HepG2 (cell line): ENCODE measurements at regions not wholly inside any gene's neighbourhood (a gene's known extent, or its start where the extent isn't known, plus 50 kb on each side); places are given as distances from the start of the nearest gene placed in this dataset.

ENCODE experiments used
- ATAC-seq: fragments of 200-7000 bp; cut with Tn5 transposase; 3 replicates; pipeline ENCODE4 v1.9.1; 2020; ENCODE audit warnings: mild to moderate bottlenecking, moderate library complexity
- BruUV-seq: library from RNA; stranded (reverse); fragments of 400-500 nt; replicated peaks from 2 replicates; lab custom pipeline; 2021; lab: Mats Ljungman, UMichigan
- CTCF ChIA-PET: fragments of 300-600 bp; formaldehyde crosslinking; extraction: SDS; loops from one replicate; lab custom pipeline; 2021; ENCODE audit warnings: low total read pairs, inconsistent platforms, low intra/inter-chr PET ratio; lab: Yijun Ruan, JAX
- POLR2A ChIA-PET: fragments of 350-600 bp; sonication (Branson Sonifier 250); formaldehyde crosslinking; loops from one replicate; lab custom pipeline; 2020; ENCODE audit warnings: antibody characterized with exemption, inconsistent platforms; lab: Yijun Ruan, JAX
- DNase-seq: peaks from one replicate; pipeline ENCODE4 v3.0.0-alpha.2; 2015; ENCODE audit warnings: low spot score
- FAIRE-seq: peaks from 3 replicates; lab custom pipeline; 2011; peaks lifted over from hg19 to GRCh38; lab: Jason Lieb, UNC
- H2AFZ ChIP-seq: one replicate; pipeline ENCODE4 v1.6.1; 2011; ENCODE audit warnings: low read length, inconsistent platforms
- H3K27ac ChIP-seq: fragments of 300-600 bp; 3 replicates; pipeline ENCODE4 v1.8.0; 2011; ENCODE audit warnings: mixed run types, mild to moderate bottlenecking, mixed read lengths, low read length, inconsistent platforms; ENCODE audit not compliant: insufficient read depth; ENCODE audit errors: extremely low read length
- H3K27me3 ChIP-seq, 2 experiments: fragments of 200-600 bp in 1 of 2; 2 replicates in 1 of 2; 3 replicates in 1 of 2; pipeline versions ENCODE4 v1.6.0 to v1.8.0; 2011; ENCODE audit warnings: low read length in 2 of 2, mild to moderate bottlenecking in 2 of 2, moderate library complexity in 2 of 2, inconsistent platforms in 1 of 2; ENCODE audit not compliant: insufficient read depth in 2 of 2, control insufficient read depth in 1 of 2
- H3K36me3 ChIP-seq, 2 experiments: fragments of 200-600 bp in 1 of 2; replicated peaks in 1 of 2; 2 replicates in 1 of 2; 3 replicates in 1 of 2; pipeline versions ENCODE4 v1.5.1 to v1.8.0; 2011; ENCODE audit warnings: low read length in 2 of 2, inconsistent platforms in 1 of 2; ENCODE audit not compliant: insufficient read depth in 2 of 2, control insufficient read depth in 1 of 2
- H3K4me1 ChIP-seq: 2 replicates; pipeline ENCODE4 v1.5.1; 2012; ENCODE audit warnings: low read length, inconsistent platforms; ENCODE audit not compliant: insufficient read depth
- H3K4me2 ChIP-seq: 2 replicates; pipeline ENCODE4 v1.6.0; 2011; ENCODE audit warnings: low read depth, low read length, inconsistent platforms
- H3K4me3 ChIP-seq, 3 experiments: fragments of 200-600 bp in 1 of 3; sonication (generic), shearing (Covaris generic) in 1 of 3; replicated peaks in 1 of 3; 2 replicates each; pipeline ENCODE4 v1.5.1; 2011 to 2016; ENCODE audit warnings: low read length in 3 of 3, inconsistent platforms in 2 of 3, low read depth in 2 of 3, mild to moderate bottlenecking in 2 of 3, control low read depth in 1 of 3, mixed read lengths in 1 of 3; ENCODE audit not compliant: insufficient read depth in 1 of 3
- H3K79me2 ChIP-seq: one replicate; pipeline ENCODE4 v1.6.1; 2011; ENCODE audit warnings: low read length, inconsistent platforms; ENCODE audit not compliant: insufficient read depth
- H3K9ac ChIP-seq: 2 replicates; pipeline ENCODE4 v1.6.0; 2011; ENCODE audit warnings: mild to moderate bottlenecking, low read depth, low read length, inconsistent platforms; ENCODE audit not compliant: insufficient read depth
- H3K9me3 ChIP-seq: 2 replicates; pipeline ENCODE4 v1.5.1; 2012; ENCODE audit warnings: mild to moderate bottlenecking, low read length
- H4K20me1 ChIP-seq: 2 replicates; pipeline ENCODE4 v1.6.0; 2011; ENCODE audit warnings: inconsistent platforms, mild to moderate bottlenecking, low read length, moderate library complexity; ENCODE audit not compliant: insufficient read depth
- CBX1 ChIP-seq: IDR thresholded peaks from one replicate; pipeline ENCODE4 v1.6.1; 2016; ENCODE audit warnings: antibody characterized with exemption, low read depth
- KMT2A ChIP-seq: sonication (generic); formaldehyde crosslinking; IDR thresholded peaks from 2 replicates; pipeline ENCODE4 v1.4.0; 2020; ENCODE audit warnings: missing genetic modification reagents
- MXD4 ChIP-seq: IDR thresholded peaks from 2 replicates; pipeline ENCODE4 v1.6.1; 2016; ENCODE audit warnings: mild to moderate bottlenecking, missing biosample characterization, missing genetic modification reagents
- PRMT3 ChIP-seq: sonication (generic); formaldehyde crosslinking; IDR thresholded peaks from 2 replicates; pipeline ENCODE4 v1.8.1; 2022; ENCODE audit warnings: low read depth, mild to moderate bottlenecking, moderate library complexity, missing genetic modification reagents, borderline replicate concordance
- RARG ChIP-seq: sonication (generic); formaldehyde crosslinking; IDR thresholded peaks from 2 replicates; pipeline ENCODE4 v1.4.0; 2020; ENCODE audit warnings: low read depth, mild to moderate bottlenecking, missing genetic modification reagents
- ZNF317 ChIP-seq: sonication (generic); formaldehyde crosslinking; IDR thresholded peaks from 2 replicates; pipeline ENCODE4 v1.5.0; 2020; ENCODE audit warnings: mild to moderate bottlenecking, missing genetic modification reagents
- ZNF549 ChIP-seq: sonication (generic); formaldehyde crosslinking; IDR thresholded peaks from 2 replicates; pipeline ENCODE4 v1.5.0; 2020; ENCODE audit warnings: missing genetic modification reagents
- ZNF709 ChIP-seq: sonication (generic); formaldehyde crosslinking; IDR thresholded peaks from 2 replicates; pipeline ENCODE4 v1.5.0; 2020; ENCODE audit warnings: mild to moderate bottlenecking, missing genetic modification reagents
- ZNF816 ChIP-seq: sonication (generic); formaldehyde crosslinking; IDR thresholded peaks from 2 replicates; pipeline ENCODE4 v1.8.0; 2022; ENCODE audit warnings: missing genetic modification reagents, mild to moderate bottlenecking, borderline replicate concordance
- WGBS: methylation state at CpG from one replicate; pipeline ENCODE4 v1.1.6; 2017; ENCODE audit warnings: low lambda C conversion rate; 5-methylcytosine and 5-hydroxymethylcytosine counted together
- in situ Hi-C: cut with HindIII; loops from 2 replicates; pipeline ENCODE4 v1.10.0; 2017; ENCODE audit warnings: low pct_unique_long_range_greater_than_20kb; ENCODE audit not compliant: extremely low pct_ligation_motif_present
- intact Hi-C: fragments of 100-400 bp; cut with micrococcal nuclease; formaldehyde crosslinking; loops from one replicate; pipeline ENCODE4 v1.10.0; 2022; ENCODE audit not compliant: unreplicated experiment
- TF ChIP-seq, protein P1 (sequence below): IDR thresholded peaks from 2 replicates; pipeline ENCODE4 v1.6.1; 2016; ENCODE audit warnings: low read depth, missing genetic modification reagents, missing compliant biosample characterization

DNA sequence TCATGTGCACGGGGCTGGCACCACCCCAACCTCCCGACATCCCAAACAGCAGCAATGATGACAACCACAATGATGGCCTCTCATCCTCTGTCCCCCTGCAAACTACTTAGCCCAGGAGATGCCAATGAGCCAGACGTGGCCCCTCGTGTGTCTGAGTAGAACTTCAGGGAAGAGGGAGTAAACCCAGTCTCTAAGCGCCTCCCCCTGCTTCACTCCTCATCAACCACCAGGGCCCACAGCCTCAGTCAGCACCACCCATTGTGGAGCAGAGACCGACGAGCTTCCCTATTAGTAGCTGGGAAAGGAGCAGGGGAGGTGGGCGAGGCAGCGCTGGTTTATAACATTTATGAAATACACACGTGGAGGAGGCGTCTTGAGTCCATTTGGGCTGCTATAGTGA, 182.7 kb upstream of the SFSWAP start:
- Histone ChIP-seq H3K36me3 (no peaks in the 10 kb centered on the region), H3K4me1 (no peaks in the 10 kb centered on the region), H2AFZ (no peak overlapping the region), H3K79me2 (no peaks in the 10 kb centered on the region), H4K20me1 (no peaks in the 10 kb centered on the region), H3K9ac (no peak overlapping the region), H3K27ac (no peak overlapping the region), H3K27me3 (peaks cover 1 to 46% of the 10 kb centered on the region in 2 experiments; a peak in 4 of 5 replicates), H3K4me3 (no peak overlapping the region), H3K4me2 (no peak overlapping the region), H3K9me3 (no peaks in the 10 kb centered on the region)
- WGBS = 24% methylated on average over 9 of the region's 11 CpGs
- FAIRE-seq (no peak), ATAC-seq (no peak), DNase-seq (no peak)
- POLR2A ChIA-PET = no interaction called here
- TF ChIP-seq RARG (CRISPR knock-in tag) (no peak), MXD4 (no peak), PRMT3 (CRISPR knock-in tag) (no peak), ZNF709 (CRISPR knock-in tag) (no peak), KMT2A (no peak), ZNF317 (CRISPR knock-in tag) (no peak), ZNF549 (CRISPR knock-in tag) (no peak), ZNF816 (CRISPR knock-in tag) (no peak), CBX1 (no peak)
- TF ChIP-seq, protein P1, sequence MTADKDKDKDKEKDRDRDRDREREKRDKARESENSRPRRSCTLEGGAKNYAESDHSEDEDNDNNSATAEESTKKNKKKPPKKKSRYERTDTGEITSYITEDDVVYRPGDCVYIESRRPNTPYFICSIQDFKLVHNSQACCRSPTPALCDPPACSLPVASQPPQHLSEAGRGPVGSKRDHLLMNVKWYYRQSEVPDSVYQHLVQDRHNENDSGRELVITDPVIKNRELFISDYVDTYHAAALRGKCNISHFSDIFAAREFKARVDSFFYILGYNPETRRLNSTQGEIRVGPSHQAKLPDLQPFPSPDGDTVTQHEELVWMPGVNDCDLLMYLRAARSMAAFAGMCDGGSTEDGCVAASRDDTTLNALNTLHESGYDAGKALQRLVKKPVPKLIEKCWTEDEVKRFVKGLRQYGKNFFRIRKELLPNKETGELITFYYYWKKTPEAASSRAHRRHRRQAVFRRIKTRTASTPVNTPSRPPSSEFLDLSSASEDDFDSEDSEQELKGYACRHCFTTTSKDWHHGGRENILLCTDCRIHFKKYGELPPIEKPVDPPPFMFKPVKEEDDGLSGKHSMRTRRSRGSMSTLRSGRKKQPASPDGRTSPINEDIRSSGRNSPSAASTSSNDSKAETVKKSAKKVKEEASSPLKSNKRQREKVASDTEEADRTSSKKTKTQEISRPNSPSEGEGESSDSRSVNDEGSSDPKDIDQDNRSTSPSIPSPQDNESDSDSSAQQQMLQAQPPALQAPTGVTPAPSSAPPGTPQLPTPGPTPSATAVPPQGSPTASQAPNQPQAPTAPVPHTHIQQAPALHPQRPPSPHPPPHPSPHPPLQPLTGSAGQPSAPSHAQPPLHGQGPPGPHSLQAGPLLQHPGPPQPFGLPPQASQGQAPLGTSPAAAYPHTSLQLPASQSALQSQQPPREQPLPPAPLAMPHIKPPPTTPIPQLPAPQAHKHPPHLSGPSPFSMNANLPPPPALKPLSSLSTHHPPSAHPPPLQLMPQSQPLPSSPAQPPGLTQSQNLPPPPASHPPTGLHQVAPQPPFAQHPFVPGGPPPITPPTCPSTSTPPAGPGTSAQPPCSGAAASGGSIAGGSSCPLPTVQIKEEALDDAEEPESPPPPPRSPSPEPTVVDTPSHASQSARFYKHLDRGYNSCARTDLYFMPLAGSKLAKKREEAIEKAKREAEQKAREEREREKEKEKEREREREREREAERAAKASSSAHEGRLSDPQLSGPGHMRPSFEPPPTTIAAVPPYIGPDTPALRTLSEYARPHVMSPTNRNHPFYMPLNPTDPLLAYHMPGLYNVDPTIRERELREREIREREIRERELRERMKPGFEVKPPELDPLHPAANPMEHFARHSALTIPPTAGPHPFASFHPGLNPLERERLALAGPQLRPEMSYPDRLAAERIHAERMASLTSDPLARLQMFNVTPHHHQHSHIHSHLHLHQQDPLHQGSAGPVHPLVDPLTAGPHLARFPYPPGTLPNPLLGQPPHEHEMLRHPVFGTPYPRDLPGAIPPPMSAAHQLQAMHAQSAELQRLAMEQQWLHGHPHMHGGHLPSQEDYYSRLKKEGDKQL (CRISPR knock-in tag) = no peak
- intact Hi-C loops = no loop called here
- in situ Hi-C loops = no loop called here
- CTCF ChIA-PET = no interaction called here
- no TSS peak for BruUV-seq
